H1 (cell line): ENCODE measurements at regions not wholly inside any gene's neighbourhood (a gene's known extent, or its start where the extent isn't known, plus 50 kb on each side); places are given as distances from the start of the nearest gene placed in this dataset.

ENCODE experiments used
- CTCF ChIA-PET: fragments of 300-600 bp; sonication (Branson Sonifier 250); formaldehyde crosslinking; loops from one replicate; lab custom pipeline; 2021; ENCODE audit not compliant: partially characterized antibody; lab: Charles Lee
- POLR2A ChIA-PET: fragments of 300-600 bp; sonication (Branson Sonifier 250); formaldehyde crosslinking; loops from one replicate; lab custom pipeline; 2021; ENCODE audit warnings: inconsistent platforms; ENCODE audit not compliant: partially characterized antibody; lab: Charles Lee
- DNase-seq, 2 experiments: peaks; one replicate each; pipeline versions ENCODE4 v3.0.0 to v3.0.0-alpha.2; 2010 to 2022; ENCODE audit warnings: low spot score in 2 of 2, low read depth in 1 of 2, mixed read lengths in 1 of 2
- FAIRE-seq: peaks from 2 replicates; lab custom pipeline; 2011; peaks lifted over from hg19 to GRCh38; lab: Jason Lieb, UNC
- H2AFZ ChIP-seq: 2 replicates; pipeline ENCODE4 v1.8.1; 2012; ENCODE audit warnings: low read length, inconsistent platforms
- H2AK5ac ChIP-seq: 2 replicates; pipeline ENCODE4 v1.6.1; 2013; ENCODE audit warnings: low read depth, low read length
- H2BK120ac ChIP-seq: replicated peaks from 2 replicates; pipeline ENCODE3; 2013; ENCODE audit warnings: low read depth, low read length, inconsistent platforms
- H2BK12ac ChIP-seq: 2 replicates; pipeline ENCODE4 v1.6.1; 2013; ENCODE audit warnings: low read depth, low read length
- H2BK15ac ChIP-seq: 2 replicates; pipeline ENCODE4 v1.6.1; 2013; ENCODE audit warnings: low read length
- H2BK20ac ChIP-seq: 2 replicates; pipeline ENCODE4 v1.6.1; 2013; ENCODE audit warnings: low read length
- H2BK5ac ChIP-seq: 2 replicates; pipeline ENCODE4 v1.6.1; 2013; ENCODE audit warnings: low read depth, low read length
- H3K14ac ChIP-seq: 2 replicates; pipeline ENCODE4 v1.6.1; 2013; ENCODE audit warnings: inconsistent platforms; ENCODE audit not compliant: insufficient read length
- H3K18ac ChIP-seq: 2 replicates; pipeline ENCODE4 v1.6.1; 2013; ENCODE audit warnings: low read length; ENCODE audit errors: extremely low read depth
- H3K23ac ChIP-seq: 2 replicates; pipeline ENCODE4 v1.6.1; 2013; ENCODE audit warnings: inconsistent platforms; ENCODE audit not compliant: insufficient read length
- H3K23me2 ChIP-seq: 2 replicates; pipeline ENCODE4 v1.6.1; 2013; ENCODE audit warnings: low read depth, low read length
- H3K27ac ChIP-seq: 2 replicates; pipeline ENCODE4 v1.6.1; 2011; ENCODE audit warnings: low read depth, low read length, inconsistent platforms
- H3K27me3 ChIP-seq, 4 experiments: replicated peaks in 1 of 4; 1 replicate in 1 of 4; 2 replicates in 3 of 4; pipeline versions ENCODE4 v1.6.1 to v1.8.1; 2011 to 2013; ENCODE audit warnings: low read length in 3 of 4, mild to moderate bottlenecking in 3 of 4, inconsistent platforms in 2 of 4, mixed read lengths in 2 of 4, moderate library complexity in 1 of 4; ENCODE audit not compliant: control insufficient read depth in 3 of 4, insufficient read depth in 3 of 4; ENCODE audit errors: extremely low read depth in 1 of 4
- H3K36me3 ChIP-seq, 4 experiments: 2 replicates each; pipeline versions ENCODE4 v1.6.1 to v1.8.1; 2011 to 2013; ENCODE audit warnings: mild to moderate bottlenecking in 4 of 4, low read length in 3 of 4, moderate library complexity in 2 of 4, control low read depth in 1 of 4, inconsistent platforms in 1 of 4; ENCODE audit not compliant: insufficient read depth in 4 of 4, control insufficient read depth in 2 of 4
- H3K4ac ChIP-seq: replicated peaks from 2 replicates; pipeline ENCODE3; 2013; ENCODE audit warnings: low read length, low read depth, mixed read lengths, inconsistent platforms; ENCODE audit not compliant: insufficient read length
- H3K4me1 ChIP-seq, 4 experiments: replicated peaks in 1 of 4; 1 replicate in 1 of 4; 2 replicates in 3 of 4; pipeline versions ENCODE4 v1.6.1 to v1.8.1; 2011 to 2013; ENCODE audit warnings: low read length in 3 of 4, inconsistent platforms in 2 of 4, mixed read lengths in 1 of 4; ENCODE audit not compliant: insufficient read depth in 4 of 4, control insufficient read depth in 3 of 4
- H3K4me2 ChIP-seq, 2 experiments: 2 replicates each; pipeline versions ENCODE4 v1.6.1 to v1.8.1; 2011 to 2013; ENCODE audit warnings: low read depth in 2 of 2, low read length in 2 of 2, control low read depth in 1 of 2, inconsistent platforms in 1 of 2, mild to moderate bottlenecking in 1 of 2; ENCODE audit not compliant: insufficient read depth in 1 of 2
- H3K4me3 ChIP-seq, 4 experiments: fragments of 200-600, 300-600 bp in 1 of 4; sonication (generic), shearing (Covaris generic), sonication (Bioruptor Twin) in 1 of 4; 2 replicates each; pipeline versions ENCODE4 v1.5.1 to v1.8.1; 2011 to 2016; ENCODE audit warnings: low read length in 4 of 4, low read depth in 3 of 4, control low read depth in 2 of 4, inconsistent platforms in 2 of 4, mild to moderate bottlenecking in 2 of 4, mixed read lengths in 1 of 4, moderate library complexity in 1 of 4; ENCODE audit not compliant: insufficient read depth in 2 of 4; ENCODE audit errors: extremely low read depth in 1 of 4
- H3K56ac ChIP-seq: replicated peaks from 2 replicates; pipeline ENCODE3; 2013; ENCODE audit warnings: low read depth, mild to moderate bottlenecking, mixed read lengths, low read length, inconsistent platforms; ENCODE audit not compliant: insufficient read length
- H3K79me1 ChIP-seq: 2 replicates; pipeline ENCODE4 v1.6.1; 2013; ENCODE audit warnings: low read depth, low read length, control low read depth
- H3K79me2 ChIP-seq, 2 experiments: 2 replicates each; pipeline versions ENCODE4 v1.6.1 to v1.8.1; 2012 to 2013; ENCODE audit warnings: low read length in 2 of 2, mild to moderate bottlenecking in 2 of 2, inconsistent platforms in 1 of 2; ENCODE audit not compliant: insufficient read depth in 2 of 2, control insufficient read depth in 1 of 2
- H3K9ac ChIP-seq, 4 experiments: replicated peaks in 1 of 4; 1 replicate in 1 of 4; 2 replicates in 3 of 4; pipeline versions ENCODE4 v1.6.1 to v1.8.1; 2011 to 2013; ENCODE audit warnings: low read depth in 3 of 4, low read length in 3 of 4, control low read depth in 2 of 4, mild to moderate bottlenecking in 2 of 4, moderate library complexity in 2 of 4, inconsistent platforms in 1 of 4; ENCODE audit errors: extremely low read depth in 1 of 4
- H3K9me3 ChIP-seq, 2 experiments: 2 replicates each; pipeline versions ENCODE4 v1.6.1 to v1.8.1; 2012 to 2013; ENCODE audit warnings: mild to moderate bottlenecking in 2 of 2, moderate library complexity in 2 of 2, control low read depth in 1 of 2, inconsistent platforms in 1 of 2, low read depth in 1 of 2, low read length in 1 of 2, mixed read lengths in 1 of 2; ENCODE audit not compliant: insufficient read depth in 2 of 2
- H4K20me1 ChIP-seq, 2 experiments: replicated peaks in 1 of 2; 2 replicates each; pipeline versions ENCODE3 to v1.8.1; 2011 to 2013; ENCODE audit warnings: inconsistent platforms in 2 of 2, low read length in 2 of 2, mild to moderate bottlenecking in 1 of 2; ENCODE audit not compliant: insufficient read depth in 2 of 2, control insufficient read depth in 1 of 2
- H4K5ac ChIP-seq: 2 replicates; pipeline ENCODE4 v1.6.1; 2013; ENCODE audit warnings: low read length, low read depth, mixed read lengths, inconsistent platforms; ENCODE audit not compliant: insufficient read length
- H4K8ac ChIP-seq: 2 replicates; pipeline ENCODE4 v1.8.0; 2013; ENCODE audit warnings: mild to moderate bottlenecking, moderate library complexity, low read length, inconsistent platforms; ENCODE audit not compliant: insufficient read depth; ENCODE audit errors: extremely low read depth
- H4K91ac ChIP-seq: replicated peaks from 2 replicates; pipeline ENCODE3; 2013; ENCODE audit warnings: low read length, mixed read lengths, inconsistent platforms; ENCODE audit not compliant: insufficient read length
- BACH1 ChIP-seq: IDR thresholded peaks from 2 replicates; pipeline ENCODE4 v1.6.1; 2012; ENCODE audit warnings: low read length, improper control_type of control experiment
- RAD21 ChIP-seq, 2 experiments: IDR thresholded peaks in 1 of 2; conservative IDR thresholded peaks in 1 of 2; 2 replicates each; pipeline ENCODE4 v1.6.1; 2011; ENCODE audit warnings: low read depth in 2 of 2, low read length in 2 of 2, improper control_type of control experiment in 1 of 2, inconsistent platforms in 1 of 2, mild to moderate bottlenecking in 1 of 2, moderate library complexity in 1 of 2
- RNF2 ChIP-seq: fragments of 200-900, 300-1000 bp; sonication (generic); IDR thresholded peaks from 2 replicates; pipeline ENCODE4 v1.7.1; 2016; ENCODE audit warnings: borderline replicate concordance, low read depth, mild to moderate bottlenecking, antibody characterized with exemption, low read length; ENCODE audit not compliant: poor library complexity, severe bottlenecking; ENCODE audit errors: missing control alignments
- SIRT6 ChIP-seq: IDR thresholded peaks from one replicate; pipeline ENCODE4 v1.7.1; 2012; ENCODE audit warnings: low read length, inconsistent platforms
- SIX5 ChIP-seq: IDR thresholded peaks from 2 replicates; pipeline ENCODE4 v1.6.1; 2011; ENCODE audit warnings: mild to moderate bottlenecking, low read depth, low read length
- SP2 ChIP-seq: IDR thresholded peaks from 2 replicates; pipeline ENCODE4 v1.6.1; 2012; ENCODE audit warnings: mild to moderate bottlenecking, low read length, inconsistent platforms
- TAF1 ChIP-seq: IDR thresholded peaks from 2 replicates; pipeline ENCODE4 v1.6.1; 2011; ENCODE audit warnings: mild to moderate bottlenecking, low read depth, low read length
- YY1 ChIP-seq: IDR thresholded peaks from 2 replicates; pipeline ENCODE4 v1.6.1; 2011; ENCODE audit warnings: low read depth, mild to moderate bottlenecking, low read length
- ZNF274 ChIP-seq: IDR thresholded peaks from 2 replicates; pipeline ENCODE4 v1.7.0; 2012; ENCODE audit warnings: low read length, borderline replicate concordance; ENCODE audit errors: extremely low read depth
- WGBS, 2 experiments: shearing (Covaris generic) in 1 of 2; methylation state at CpG; one replicate each; pipeline versions ENCODE4 v1.1.6 to v1.1.7; 2013 to 2015; ENCODE audit warnings: low lambda C conversion rate in 2 of 2, mixed read lengths in 2 of 2, inconsistent platforms in 1 of 2, low coverage in 1 of 2, missing lambda C conversion rate in 1 of 2; ENCODE audit not compliant: insufficient replicate concordance in 2 of 2, insufficient coverage in 1 of 2, insufficient read length in 1 of 2; ENCODE audit errors: extremely low coverage in 1 of 2, missing lambda C conversion rate in 1 of 2; 5-methylcytosine and 5-hydroxymethylcytosine counted together

GRCh38 chr10:4034907-4035598, 250.0 kb upstream of the KLF6 start:
- H3K36me3 ChIP-seq: no peaks in the 10 kb centered on the region
- no peak overlapping the region for H2BK5ac ChIP-seq
- POLR2A ChIA-PET: no interaction called here
- H3K79me2 ChIP-seq: no peaks in the 10 kb centered on the region
- no peaks in the 10 kb centered on the region for H3K9me3 ChIP-seq
- no peak overlapping the region for H3K4ac ChIP-seq
- no peak overlapping the region for H3K27ac ChIP-seq
- no peak overlapping the region for H2BK120ac ChIP-seq
- no peak overlapping the region for H3K23ac ChIP-seq
- H4K20me1 ChIP-seq: no peaks in the 10 kb centered on the region
- FAIRE-seq: no peak
- no peaks in the 10 kb centered on the region for H3K4me1 ChIP-seq
- no peak overlapping the region for H2BK12ac ChIP-seq
- no peak overlapping the region for H3K14ac ChIP-seq
- CTCF ChIA-PET: no interaction called here
- no peaks in the 10 kb centered on the region for H3K79me1 ChIP-seq
- H2BK15ac ChIP-seq: no peak overlapping the region
- H4K8ac ChIP-seq: no peak overlapping the region
- no peak overlapping the region for H3K56ac ChIP-seq
- H3K4me2 ChIP-seq: no peak overlapping the region
- no peak overlapping the region for H3K18ac ChIP-seq
- TF ChIP-seq TAF1 (no peak), BACH1 (no peak), ZNF274 (no peak), SP2 (no peak), SIRT6 (no peak), RNF2 (no peak), SIX5 (no peak), RAD21 (IDR thresholded peaks at IDR 0.05 in 1 of 2, conservative IDR thresholded peaks at IDR 0.05 in 1 of 2; ENCODE audit: low read depth in 2 of 2, low read length in 2 of 2) (no peak), YY1 (no peak)
- H4K91ac ChIP-seq: no peak overlapping the region
- no peak overlapping the region for H2BK20ac ChIP-seq
- 95% methylated on average over 15 of the region's 15 CpGs; no CpG with 5 or more reads in 1 of the 2 experiments for WGBS, 2 experiments
- no peak overlapping the region for H2AK5ac ChIP-seq
- no peaks in the 10 kb centered on the region for H3K23me2 ChIP-seq
- H3K9ac ChIP-seq: no peak overlapping the region
- no peaks in the 10 kb centered on the region for H3K27me3 ChIP-seq
- no peak overlapping the region for H4K5ac ChIP-seq
- H3K4me3 ChIP-seq: no peak overlapping the region
- no peak for DNase-seq
- H2AFZ ChIP-seq: no peak overlapping the region
